ENCODE measurements at regions not wholly inside any gene's neighbourhood (a gene's known extent, or its start where the extent isn't known, plus 50 kb on each side); places are given as distances from the start of the nearest gene placed in this dataset.

GRCh38 chr7:156158213-156158612 lies 345.9 kb upstream of the SHH start:
- H3K79me2 ChIP-seq (replicated peaks; ENCODE audit: insufficient read depth, low read length): no peaks in the 10 kb centered on the region
- H3K36me3 ChIP-seq (ENCODE audit: insufficient read depth, low read length): no peaks in the 10 kb centered on the region
- H2AFZ ChIP-seq (ENCODE audit: low read depth, low read length): no peak overlapping the region
- no peak overlapping the region for H3K4me3 ChIP-seq (ENCODE audit: low read length)
- no peaks in the 10 kb centered on the region for H3K9me2 ChIP-seq (ENCODE audit: insufficient read depth, low read length)
- no peaks in the 10 kb centered on the region for H4K20me1 ChIP-seq (ENCODE audit: insufficient read depth)
- H3F3A ChIP-seq (ENCODE audit: insufficient read depth, low read length, poor library complexity, severe bottlenecking): no peaks in the 10 kb centered on the region
- H3K27ac ChIP-seq (ENCODE audit: low read length): no peak overlapping the region
- H3K4me2 ChIP-seq (ENCODE audit: low read length): no peak overlapping the region
- no peak for TF ChIP-seq EP300 (conservative IDR thresholded peaks at IDR 0.05; ENCODE audit: poor library complexity, severe bottlenecking)
- no peak for TF ChIP-seq RAD21 (conservative IDR thresholded peaks at IDR 0.05)
- H3K9me3 ChIP-seq (ENCODE audit: low read length): no peaks in the 10 kb centered on the region
- no peak overlapping the region for H3K9ac ChIP-seq (ENCODE audit: low read length)
- H3K27me3 ChIP-seq (ENCODE audit: insufficient read depth, low read depth, low read length): no peaks in the 10 kb centered on the region

- H3K4me2 ChIP-seq (ENCODE audit: low read length): no peak overlapping the region
- H3K9me3 ChIP-seq (ENCODE audit: low read length): no peaks in the 10 kb centered on the region
- H3K27me3 ChIP-seq (ENCODE audit: insufficient read depth, low read depth, low read length): no peaks in the 10 kb centered on the region
- no peaks in the 10 kb centered on the region for H3F3A ChIP-seq (ENCODE audit: insufficient read depth, low read length, poor library complexity, severe bottlenecking)
- H3K4me3 ChIP-seq (ENCODE audit: low read length): no peak overlapping the region
- H4K20me1 ChIP-seq (ENCODE audit: insufficient read depth): no peaks in the 10 kb centered on the region
- H2AFZ ChIP-seq (ENCODE audit: low read depth, low read length): no peak overlapping the region
- no peak overlapping the region for H3K9ac ChIP-seq (ENCODE audit: low read length)
- H3K79me2 ChIP-seq (replicated peaks; ENCODE audit: insufficient read depth, low read length): no peaks in the 10 kb centered on the region
- H3K9me2 ChIP-seq (ENCODE audit: insufficient read depth, low read length): no peaks in the 10 kb centered on the region
- H3K36me3 ChIP-seq (ENCODE audit: insufficient read depth, low read length): no peaks in the 10 kb centered on the region
- TF ChIP-seq EZH2 (IDR thresholded peaks at IDR 0.05; ENCODE audit: borderline replicate concordance, insufficient read depth, low read length, poor library complexity, severe bottlenecking): no peak
- TF ChIP-seq SMC3 (conservative IDR thresholded peaks at IDR 0.05; ENCODE audit: poor library complexity): no peak
- TF ChIP-seq, protein P1, sequence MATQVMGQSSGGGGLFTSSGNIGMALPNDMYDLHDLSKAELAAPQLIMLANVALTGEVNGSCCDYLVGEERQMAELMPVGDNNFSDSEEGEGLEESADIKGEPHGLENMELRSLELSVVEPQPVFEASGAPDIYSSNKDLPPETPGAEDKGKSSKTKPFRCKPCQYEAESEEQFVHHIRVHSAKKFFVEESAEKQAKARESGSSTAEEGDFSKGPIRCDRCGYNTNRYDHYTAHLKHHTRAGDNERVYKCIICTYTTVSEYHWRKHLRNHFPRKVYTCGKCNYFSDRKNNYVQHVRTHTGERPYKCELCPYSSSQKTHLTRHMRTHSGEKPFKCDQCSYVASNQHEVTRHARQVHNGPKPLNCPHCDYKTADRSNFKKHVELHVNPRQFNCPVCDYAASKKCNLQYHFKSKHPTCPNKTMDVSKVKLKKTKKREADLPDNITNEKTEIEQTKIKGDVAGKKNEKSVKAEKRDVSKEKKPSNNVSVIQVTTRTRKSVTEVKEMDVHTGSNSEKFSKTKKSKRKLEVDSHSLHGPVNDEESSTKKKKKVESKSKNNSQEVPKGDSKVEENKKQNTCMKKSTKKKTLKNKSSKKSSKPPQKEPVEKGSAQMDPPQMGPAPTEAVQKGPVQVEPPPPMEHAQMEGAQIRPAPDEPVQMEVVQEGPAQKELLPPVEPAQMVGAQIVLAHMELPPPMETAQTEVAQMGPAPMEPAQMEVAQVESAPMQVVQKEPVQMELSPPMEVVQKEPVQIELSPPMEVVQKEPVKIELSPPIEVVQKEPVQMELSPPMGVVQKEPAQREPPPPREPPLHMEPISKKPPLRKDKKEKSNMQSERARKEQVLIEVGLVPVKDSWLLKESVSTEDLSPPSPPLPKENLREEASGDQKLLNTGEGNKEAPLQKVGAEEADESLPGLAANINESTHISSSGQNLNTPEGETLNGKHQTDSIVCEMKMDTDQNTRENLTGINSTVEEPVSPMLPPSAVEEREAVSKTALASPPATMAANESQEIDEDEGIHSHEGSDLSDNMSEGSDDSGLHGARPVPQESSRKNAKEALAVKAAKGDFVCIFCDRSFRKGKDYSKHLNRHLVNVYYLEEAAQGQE (IDR thresholded peaks at IDR 0.05; ENCODE audit: borderline replicate concordance): no peak
- no peak for TF ChIP-seq TAF1 (IDR thresholded peaks at IDR 0.05; ENCODE audit: low read depth)
- TF ChIP-seq MXI1 (conservative IDR thresholded peaks at IDR 0.05; ENCODE audit: poor library complexity, severe bottlenecking): no peak
- H3K27ac ChIP-seq (ENCODE audit: low read length): no peak overlapping the region
These were observed 345.2 kb upstream of the SHH start for GRCh38 chr7:156157409-156158012.

- no peak overlapping the region for H2AFZ ChIP-seq (ENCODE audit: low read depth, low read length)
- no peaks in the 10 kb centered on the region for H3K9me2 ChIP-seq (ENCODE audit: insufficient read depth, low read length)
- H3K4me3 ChIP-seq (ENCODE audit: low read length): no peak overlapping the region
- no peaks in the 10 kb centered on the region for H4K20me1 ChIP-seq (ENCODE audit: insufficient read depth)
- H3K36me3 ChIP-seq (ENCODE audit: insufficient read depth, low read length): no peaks in the 10 kb centered on the region
- no peaks in the 10 kb centered on the region for H3F3A ChIP-seq (ENCODE audit: insufficient read depth, low read length, poor library complexity, severe bottlenecking)
- no peaks in the 10 kb centered on the region for H3K9me3 ChIP-seq (ENCODE audit: low read length)
- H3K27ac ChIP-seq (ENCODE audit: low read length): no peak overlapping the region
- H3K79me2 ChIP-seq (replicated peaks; ENCODE audit: insufficient read depth, low read length): no peaks in the 10 kb centered on the region
- no peak overlapping the region for H3K9ac ChIP-seq (ENCODE audit: low read length)
- H3K4me2 ChIP-seq (ENCODE audit: low read length): no peak overlapping the region
- TF ChIP-seq, protein P2, sequence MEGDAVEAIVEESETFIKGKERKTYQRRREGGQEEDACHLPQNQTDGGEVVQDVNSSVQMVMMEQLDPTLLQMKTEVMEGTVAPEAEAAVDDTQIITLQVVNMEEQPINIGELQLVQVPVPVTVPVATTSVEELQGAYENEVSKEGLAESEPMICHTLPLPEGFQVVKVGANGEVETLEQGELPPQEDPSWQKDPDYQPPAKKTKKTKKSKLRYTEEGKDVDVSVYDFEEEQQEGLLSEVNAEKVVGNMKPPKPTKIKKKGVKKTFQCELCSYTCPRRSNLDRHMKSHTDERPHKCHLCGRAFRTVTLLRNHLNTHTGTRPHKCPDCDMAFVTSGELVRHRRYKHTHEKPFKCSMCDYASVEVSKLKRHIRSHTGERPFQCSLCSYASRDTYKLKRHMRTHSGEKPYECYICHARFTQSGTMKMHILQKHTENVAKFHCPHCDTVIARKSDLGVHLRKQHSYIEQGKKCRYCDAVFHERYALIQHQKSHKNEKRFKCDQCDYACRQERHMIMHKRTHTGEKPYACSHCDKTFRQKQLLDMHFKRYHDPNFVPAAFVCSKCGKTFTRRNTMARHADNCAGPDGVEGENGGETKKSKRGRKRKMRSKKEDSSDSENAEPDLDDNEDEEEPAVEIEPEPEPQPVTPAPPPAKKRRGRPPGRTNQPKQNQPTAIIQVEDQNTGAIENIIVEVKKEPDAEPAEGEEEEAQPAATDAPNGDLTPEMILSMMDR (IDR thresholded peaks at IDR 0.05; ENCODE audit: poor library complexity, severe bottlenecking): peak; percentile 22
- TF ChIP-seq TAF1 (IDR thresholded peaks at IDR 0.05; ENCODE audit: low read depth) (no peak), SMC3 (conservative IDR thresholded peaks at IDR 0.05; ENCODE audit: poor library complexity) (no peak), MXI1 (conservative IDR thresholded peaks at IDR 0.05; ENCODE audit: poor library complexity, severe bottlenecking) (no peak), POLR2AphosphoS5 (IDR thresholded peaks at IDR 0.05) (no peak), EZH2 (IDR thresholded peaks at IDR 0.05; ENCODE audit: borderline replicate concordance, insufficient read depth, low read length, poor library complexity, severe bottlenecking) (no peak), RAD21 (conservative IDR thresholded peaks at IDR 0.05) (no peak)
- H3K27me3 ChIP-seq (ENCODE audit: insufficient read depth, low read depth, low read length): no peaks in the 10 kb centered on the region
These were observed 344.6 kb upstream of the SHH start for GRCh38 chr7:156156734-156157408.

Data from neural cell (in vitro differentiated cells).